WTC11 (cell line): ENCODE measurements at regions not wholly inside any gene's neighbourhood (a gene's known extent, or its start where the extent isn't known, plus 50 kb on each side); places are given as distances from the start of the nearest gene placed in this dataset.

Source experiments
- ATAC-seq: fragments of 200-7000 bp; cut with Tn5 transposase; 2 replicates; pipeline ENCODE4 v1.10.0; 2021; ENCODE audit warnings: mild to moderate bottlenecking, moderate library complexity
- CTCF ChIA-PET: fragments of 300-600 bp; sonication (Branson Sonifier 250); formaldehyde crosslinking; loops from one replicate; lab custom pipeline; 2021; ENCODE audit warnings: antibody characterized with exemption; lab: Charles Lee
- POLR2A ChIA-PET: fragments of 350-600 bp; sonication (Branson Sonifier 250); formaldehyde crosslinking; loops from one replicate; lab custom pipeline; 2021; ENCODE audit warnings: antibody characterized with exemption; lab: Charles Lee
- DNase-seq: peaks from one replicate; pipeline ENCODE4 v3.0.0; 2021; ENCODE audit warnings: low spot score
- H3K27ac Mint-ChIP-seq: 2 replicates; pipeline ENCODE4 v1.8.0; 2021; ENCODE audit warnings: mixed read lengths
- H3K27me3 Mint-ChIP-seq: 2 replicates; pipeline ENCODE4 v1.8.0; 2021; ENCODE audit warnings: low read depth, mild to moderate bottlenecking, moderate library complexity, mixed read lengths
- H3K36me3 Mint-ChIP-seq: 2 replicates; pipeline ENCODE4 v1.8.0; 2021; ENCODE audit warnings: mixed read lengths
- H3K4me1 Mint-ChIP-seq: 2 replicates; pipeline ENCODE4 v1.8.0; 2022; ENCODE audit warnings: mixed read lengths
- H3K4me3 Mint-ChIP-seq: 2 replicates; pipeline ENCODE4 v1.8.0; 2021; ENCODE audit warnings: mild to moderate bottlenecking, moderate library complexity, mixed read lengths
- H3K9me3 Mint-ChIP-seq: 2 replicates; pipeline ENCODE4 v1.8.0; 2021; ENCODE audit warnings: mixed read lengths
- AFF4 ChIP-seq: sonication (generic); formaldehyde crosslinking; IDR thresholded peaks from 2 replicates; pipeline ENCODE4 v1.8.1; 2023; ENCODE audit warnings: mild to moderate bottlenecking, missing genetic modification reagents, borderline replicate concordance
- ATF1 ChIP-seq: sonication (generic); formaldehyde crosslinking; IDR thresholded peaks from 2 replicates; pipeline ENCODE4 v1.8.1; 2023; ENCODE audit warnings: mild to moderate bottlenecking, moderate library complexity, missing genetic modification reagents
- ATF2 ChIP-seq: sonication (generic); formaldehyde crosslinking; IDR thresholded peaks from 2 replicates; pipeline ENCODE4 v1.8.1; 2022; ENCODE audit warnings: low read depth, missing genetic modification reagents, borderline replicate concordance
- CREB1 ChIP-seq: sonication (generic); formaldehyde crosslinking; IDR thresholded peaks from 2 replicates; pipeline ENCODE4 v1.8.0; 2023; ENCODE audit warnings: mild to moderate bottlenecking, missing genetic modification reagents
- FOXJ3 ChIP-seq: sonication (generic); formaldehyde crosslinking; IDR thresholded peaks from 2 replicates; pipeline ENCODE4 v1.9.0; 2021; ENCODE audit warnings: missing genetic modification reagents, mild to moderate bottlenecking, borderline replicate concordance
- FOXK1 ChIP-seq: sonication (generic); formaldehyde crosslinking; IDR thresholded peaks from 2 replicates; pipeline ENCODE4 v1.8.0; 2022; ENCODE audit warnings: mild to moderate bottlenecking, moderate library complexity, missing genetic modification reagents
- GRHL2 ChIP-seq: fragments of 250-450 bp; sonication (Bioruptor Pico); IDR thresholded peaks from 2 replicates; pipeline ENCODE4 v1.8.0; 2022; ENCODE audit warnings: mild to moderate bottlenecking, moderate library complexity; ENCODE audit not compliant: insufficient replicate concordance, severe bottlenecking
- MYBL2 ChIP-seq: sonication (generic); formaldehyde crosslinking; IDR thresholded peaks from 2 replicates; pipeline ENCODE4 v1.8.1; 2023; ENCODE audit warnings: mild to moderate bottlenecking, moderate library complexity, missing genetic modification reagents
- NR1H2 ChIP-seq: sonication (generic); formaldehyde crosslinking; IDR thresholded peaks from 2 replicates; pipeline ENCODE4 v1.9.0; 2021; ENCODE audit warnings: mild to moderate bottlenecking, moderate library complexity, missing genetic modification reagents
- USF1 ChIP-seq: sonication (generic); formaldehyde crosslinking; IDR thresholded peaks from 2 replicates; pipeline ENCODE4 v1.8.0; 2022; ENCODE audit warnings: mild to moderate bottlenecking, missing genetic modification reagents
- ZNF138 ChIP-seq: sonication (generic); formaldehyde crosslinking; conservative IDR thresholded peaks from 2 replicates; pipeline ENCODE4 v1.8.1; 2022; ENCODE audit warnings: mild to moderate bottlenecking, moderate library complexity, missing genetic modification reagents
- ZNF232 ChIP-seq: sonication (generic); formaldehyde crosslinking; IDR thresholded peaks from 2 replicates; pipeline ENCODE4 v1.8.0; 2022; ENCODE audit warnings: mild to moderate bottlenecking, missing genetic modification reagents
- ZNF532 ChIP-seq: fragments of 250-450 bp; sonication (Bioruptor Pico); IDR thresholded peaks from 2 replicates; pipeline ENCODE4 v1.9.0; 2021; ENCODE audit warnings: mild to moderate bottlenecking, borderline replicate concordance
- TF ChIP-seq, protein P1 (sequence below): sonication (generic); formaldehyde crosslinking; conservative IDR thresholded peaks from 2 replicates; pipeline ENCODE4 v1.8.1; 2022; ENCODE audit warnings: mild to moderate bottlenecking, missing genetic modification reagents
- TF ChIP-seq, protein P2 (sequence below): fragments of 250-450 bp; sonication (Bioruptor Pico); IDR thresholded peaks from 2 replicates; pipeline ENCODE4 v1.9.0; 2021; ENCODE audit warnings: mild to moderate bottlenecking

GRCh38 chrX:99719140-99719539 lies 690.9 kb downstream of the PCDH19 start (continued):
- TF ChIP-seq, protein P1, sequence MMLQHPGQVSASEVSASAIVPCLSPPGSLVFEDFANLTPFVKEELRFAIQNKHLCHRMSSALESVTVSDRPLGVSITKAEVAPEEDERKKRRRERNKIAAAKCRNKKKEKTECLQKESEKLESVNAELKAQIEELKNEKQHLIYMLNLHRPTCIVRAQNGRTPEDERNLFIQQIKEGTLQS (CRISPR knock-in tag): no peak
- TF ChIP-seq FOXJ3 (no peak), GRHL2 (CRISPR knock-in tag) (no peak)

DNA sequence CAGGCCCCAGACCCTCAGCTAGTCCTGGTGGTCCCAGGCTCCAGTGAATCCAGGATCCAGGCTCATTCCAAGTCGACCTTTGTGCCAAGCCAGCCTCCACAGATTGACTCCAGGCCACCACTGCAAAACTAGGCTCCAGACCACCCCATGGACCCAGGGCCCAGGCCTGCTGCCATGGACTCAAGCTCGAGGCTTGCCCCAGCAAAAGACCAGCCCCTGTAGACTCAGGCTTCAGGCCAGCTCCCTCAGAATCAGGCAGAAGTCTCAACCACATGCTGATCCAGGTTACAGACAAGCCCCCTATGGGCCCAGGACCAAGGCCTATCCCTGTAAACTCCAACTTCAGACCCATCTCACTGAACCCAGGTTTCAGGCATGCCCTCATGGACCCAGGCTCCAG lies 692.4 kb downstream of the PCDH19 start:
- Mint-ChIP-seq H3K9me3 (peaks cover 21% of the 10 kb centered on the region), H3K4me3 (no peak overlapping the region), H3K27ac (no peak overlapping the region), H3K4me1 (peaks cover 11% of the 10 kb centered on the region), H3K27me3 (no peaks in the 10 kb centered on the region), H3K36me3 (peaks cover 9% of the 10 kb centered on the region)
- DNase-seq: no peak
- ATAC-seq: no peak
- TF ChIP-seq USF1 (CRISPR knock-in tag) (no peak), AFF4 (CRISPR knock-in tag) (no peak), ZNF232 (CRISPR knock-in tag) (no peak), ZNF138 (CRISPR knock-in tag) (no peak), ZNF532 (CRISPR knock-in tag) (no peak), NR1H2 (no peak), ATF1 (no peak), FOXK1 (CRISPR knock-in tag) (no peak), ATF2 (no peak), MYBL2 (CRISPR knock-in tag) (no peak), CREB1 (CRISPR knock-in tag) (no peak)
- TF ChIP-seq, protein P2, sequence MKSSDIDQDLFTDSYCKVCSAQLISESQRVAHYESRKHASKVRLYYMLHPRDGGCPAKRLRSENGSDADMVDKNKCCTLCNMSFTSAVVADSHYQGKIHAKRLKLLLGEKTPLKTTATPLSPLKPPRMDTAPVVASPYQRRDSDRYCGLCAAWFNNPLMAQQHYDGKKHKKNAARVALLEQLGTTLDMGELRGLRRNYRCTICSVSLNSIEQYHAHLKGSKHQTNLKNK (CRISPR knock-in tag): no peak
- ChIA-PET CTCF (no interaction called here), POLR2A (no interaction called here)
